Caco-2 (cell line): ENCODE measurements at regions not wholly inside any gene's neighbourhood (a gene's known extent, or its start where the extent isn't known, plus 50 kb on each side); places are given as distances from the start of the nearest gene placed in this dataset.
"Not testable (repeated sequence)": the region's sequence is repeated elsewhere in the genome, so short reads cannot be mapped to it uniquely, and the experiment has no call there.

Experiments used
- BruUV-seq: library from RNA; stranded (reverse); fragments of 400-500 nt; replicated peaks from 2 replicates; lab custom pipeline; 2021; lab: Mats Ljungman, UMichigan
- CTCF ChIA-PET: fragments of 300-600 bp; sonication (Branson Sonifier 250); formaldehyde crosslinking; loops from one replicate; lab custom pipeline; 2022; ENCODE audit warnings: antibody characterized with exemption; lab: Charles Lee
- POLR2A ChIA-PET: fragments of 300-600 bp; sonication (Branson Sonifier 250); formaldehyde crosslinking; loops from one replicate; lab custom pipeline; 2022; ENCODE audit warnings: antibody characterized with exemption; lab: Charles Lee
- DNase-seq, 2 experiments: peaks; one replicate each; pipeline versions ENCODE4 v3.0.0 to v3.0.0-alpha.2; 2020 to 2022
- H3K27me3 ChIP-seq: replicated peaks from 2 replicates; pipeline ENCODE4 v1.6.0; 2011; ENCODE audit warnings: low read length; ENCODE audit not compliant: control insufficient read depth, insufficient read depth
- H3K36me3 ChIP-seq: 2 replicates; pipeline ENCODE4 v1.5.1; 2011; ENCODE audit warnings: low read length; ENCODE audit not compliant: control insufficient read depth, insufficient read depth
- H3K4me1 ChIP-seq: fragments of 250-450 bp; sonication (Bioruptor Pico); 2 replicates; pipeline ENCODE4 v1.5.1; 2020; ENCODE audit warnings: mild to moderate bottlenecking
- H3K4me3 ChIP-seq: 2 replicates; pipeline ENCODE4 v1.5.1; 2011; ENCODE audit warnings: low read depth, mild to moderate bottlenecking, control low read depth, low read length
- H3K9me3 ChIP-seq: fragments of 250-450 bp; sonication (Bioruptor Pico); 2 replicates; pipeline ENCODE4 v1.5.1; 2020; ENCODE audit warnings: mild to moderate bottlenecking, moderate library complexity
- H3K27ac Mint-ChIP-seq: one replicate; pipeline ENCODE4 v1.8.0; 2022; ENCODE audit warnings: mixed read lengths; ENCODE audit not compliant: unreplicated experiment
- H3K27me3 Mint-ChIP-seq: one replicate; pipeline ENCODE4 v1.8.0; 2022; ENCODE audit warnings: mixed read lengths; ENCODE audit not compliant: insufficient read depth, unreplicated experiment
- H3K36me3 Mint-ChIP-seq: one replicate; pipeline ENCODE4 v1.8.0; 2022; ENCODE audit warnings: mild to moderate bottlenecking, mixed read lengths; ENCODE audit not compliant: insufficient read depth, unreplicated experiment
- H3K4me1 Mint-ChIP-seq: one replicate; pipeline ENCODE4 v1.8.0; 2022; ENCODE audit warnings: low read depth, mixed read lengths; ENCODE audit not compliant: unreplicated experiment
- H3K4me3 Mint-ChIP-seq: one replicate; pipeline ENCODE4 v1.8.0; 2022; ENCODE audit warnings: mild to moderate bottlenecking, moderate library complexity, mixed read lengths; ENCODE audit not compliant: unreplicated experiment
- H3K9me3 Mint-ChIP-seq: one replicate; pipeline ENCODE4 v1.8.0; 2022; ENCODE audit warnings: mixed read lengths; ENCODE audit not compliant: unreplicated experiment
- intact Hi-C: fragments of 100-400 bp; cut with micrococcal nuclease; formaldehyde crosslinking; loops from one replicate; pipeline ENCODE4 v1.10.0; 2022; ENCODE audit not compliant: unreplicated experiment
- TF ChIP-seq, protein P1 (sequence below), 2 experiments: fragments of 200-600 bp in 1 of 2; IDR thresholded peaks; 1 replicate in 1 of 2; 2 replicates in 1 of 2; pipeline versions ENCODE4 v1.5.1 to v1.8.0; 2011 to 2022; ENCODE audit warnings: antibody characterized with exemption in 1 of 2, control low read depth in 1 of 2, inconsistent platforms in 1 of 2, low read depth in 1 of 2, low read length in 1 of 2, mild to moderate bottlenecking in 1 of 2, moderate library complexity in 1 of 2; ENCODE audit not compliant: insufficient read depth in 1 of 2, severe bottlenecking in 1 of 2, unreplicated experiment in 1 of 2

GRCh38 chr4:62510228-62510627, 1310.1 kb downstream of the ADGRL3 start:
- TF ChIP-seq, protein P1, sequence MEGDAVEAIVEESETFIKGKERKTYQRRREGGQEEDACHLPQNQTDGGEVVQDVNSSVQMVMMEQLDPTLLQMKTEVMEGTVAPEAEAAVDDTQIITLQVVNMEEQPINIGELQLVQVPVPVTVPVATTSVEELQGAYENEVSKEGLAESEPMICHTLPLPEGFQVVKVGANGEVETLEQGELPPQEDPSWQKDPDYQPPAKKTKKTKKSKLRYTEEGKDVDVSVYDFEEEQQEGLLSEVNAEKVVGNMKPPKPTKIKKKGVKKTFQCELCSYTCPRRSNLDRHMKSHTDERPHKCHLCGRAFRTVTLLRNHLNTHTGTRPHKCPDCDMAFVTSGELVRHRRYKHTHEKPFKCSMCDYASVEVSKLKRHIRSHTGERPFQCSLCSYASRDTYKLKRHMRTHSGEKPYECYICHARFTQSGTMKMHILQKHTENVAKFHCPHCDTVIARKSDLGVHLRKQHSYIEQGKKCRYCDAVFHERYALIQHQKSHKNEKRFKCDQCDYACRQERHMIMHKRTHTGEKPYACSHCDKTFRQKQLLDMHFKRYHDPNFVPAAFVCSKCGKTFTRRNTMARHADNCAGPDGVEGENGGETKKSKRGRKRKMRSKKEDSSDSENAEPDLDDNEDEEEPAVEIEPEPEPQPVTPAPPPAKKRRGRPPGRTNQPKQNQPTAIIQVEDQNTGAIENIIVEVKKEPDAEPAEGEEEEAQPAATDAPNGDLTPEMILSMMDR (IDR thresholded peaks at IDR 0.05; ENCODE audit: insufficient read depth in 1 of 2, low read depth in 1 of 2, low read length in 1 of 2, severe bottlenecking in 1 of 2, unreplicated experiment in 1 of 2): no peak
- CTCF ChIA-PET: no interaction called here
- Histone ChIP-seq H3K27me3 (no peaks in the 10 kb centered on the region), H3K4me1 (no peaks in the 10 kb centered on the region), H3K4me3 (no peak overlapping the region), H3K9me3 (no peaks in the 10 kb centered on the region), H3K36me3 (no peaks in the 10 kb centered on the region)
- H3K27ac Mint-ChIP-seq: no peak overlapping the region
- intact Hi-C loops: no loop called here
- H3K4me1 Mint-ChIP-seq: peaks cover 16% of the 10 kb centered on the region
- POLR2A ChIA-PET: no interaction called here
- no peak overlapping the region for H3K4me3 Mint-ChIP-seq
- BruUV-seq: no TSS peak
- no peaks in the 10 kb centered on the region for H3K9me3 Mint-ChIP-seq
- no peak for DNase-seq
- H3K27me3 Mint-ChIP-seq: no peaks in the 10 kb centered on the region
- H3K36me3 Mint-ChIP-seq: no peaks in the 10 kb centered on the region

GRCh38 chr4:62500296-62500695, 1300.2 kb downstream of the ADGRL3 start:
- H3K4me1 ChIP-seq: no peaks in the 10 kb centered on the region
- no peaks in the 10 kb centered on the region for H3K27me3 Mint-ChIP-seq
- intact Hi-C loops: no loop called here
- no peak overlapping the region for H3K27ac Mint-ChIP-seq
- POLR2A ChIA-PET: no interaction called here
- H3K27me3 ChIP-seq: no peaks in the 10 kb centered on the region
- CTCF ChIA-PET: no interaction called here
- H3K36me3 Mint-ChIP-seq: no peaks in the 10 kb centered on the region
- no peaks in the 10 kb centered on the region for H3K4me1 Mint-ChIP-seq
- H3K9me3 ChIP-seq: no peaks in the 10 kb centered on the region
- no peak overlapping the region for H3K4me3 ChIP-seq
- H3K9me3 Mint-ChIP-seq: no peaks in the 10 kb centered on the region
- no TSS peak for BruUV-seq
- TF ChIP-seq, protein P1 (IDR thresholded peaks at IDR 0.05; ENCODE audit: insufficient read depth in 1 of 2, low read depth in 1 of 2, low read length in 1 of 2, severe bottlenecking in 1 of 2, unreplicated experiment in 1 of 2): no peak
- no peak overlapping the region for H3K4me3 Mint-ChIP-seq
- H3K36me3 ChIP-seq: no peaks in the 10 kb centered on the region
- no peak for DNase-seq

GRCh38 chr4:62495032-62495431, 1294.9 kb downstream of the ADGRL3 start:
- Histone ChIP-seq H3K4me3 (no peak overlapping the region), H3K36me3 (no peaks in the 10 kb centered on the region), H3K4me1 (no peaks in the 10 kb centered on the region), H3K27me3 (no peaks in the 10 kb centered on the region), H3K9me3 (no peaks in the 10 kb centered on the region)
- intact Hi-C loops: no loop called here
- CTCF ChIA-PET: no interaction called here
- Mint-ChIP-seq H3K4me1 (no peaks in the 10 kb centered on the region), H3K36me3 (no peaks in the 10 kb centered on the region), H3K4me3 (no peak overlapping the region), H3K9me3 (no peaks in the 10 kb centered on the region), H3K27me3 (no peaks in the 10 kb centered on the region), H3K27ac (no peak overlapping the region)
- BruUV-seq: no TSS peak
- DNase-seq: no peak
- POLR2A ChIA-PET: no interaction called here
- TF ChIP-seq, protein P1 (IDR thresholded peaks at IDR 0.05; ENCODE audit: insufficient read depth in 1 of 2, low read depth in 1 of 2, low read length in 1 of 2, severe bottlenecking in 1 of 2, unreplicated experiment in 1 of 2): no peak

- H3K4me1 ChIP-seq, H3K36me3 ChIP-seq, H3K27ac Mint-ChIP-seq, H3K27me3 ChIP-seq, H3K4me1 Mint-ChIP-seq, H3K4me3 Mint-ChIP-seq, intact Hi-C loops, H3K9me3 Mint-ChIP-seq, CTCF ChIA-PET, BruUV-seq, POLR2A ChIA-PET, H3K9me3 ChIP-seq, DNase-seq, H3K36me3 Mint-ChIP-seq, H3K27me3 Mint-ChIP-seq, H3K4me3 ChIP-seq: not testable (repeated sequence)
Observed at GRCh38 chr4:62491756-62492155, 1291.6 kb downstream of the ADGRL3 start.
